ENCODE measurements at regions not wholly inside any gene's neighbourhood (a gene's known extent, or its start where the extent isn't known, plus 50 kb on each side); places are given as distances from the start of the nearest gene placed in this dataset.

DNA sequence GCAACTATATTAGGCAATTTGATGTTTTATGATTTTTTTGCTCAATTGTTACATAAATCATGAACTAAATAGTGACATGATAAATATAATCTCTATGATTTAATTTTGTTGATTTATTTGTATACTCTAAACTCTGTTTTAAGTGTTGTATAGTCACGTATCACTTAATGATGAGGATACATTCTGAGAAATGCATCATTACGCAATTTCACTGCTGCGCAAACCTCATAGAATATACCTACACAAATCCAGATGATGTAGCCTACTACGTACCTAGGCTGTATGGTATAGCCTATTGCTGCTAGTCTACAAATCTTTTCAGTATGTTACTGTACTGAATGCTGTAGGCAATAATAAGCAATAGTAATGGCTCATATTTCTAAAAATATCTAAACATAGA, 1029.8 kb downstream of the SI start:
- Histone ChIP-seq H3K79me2 (ENCODE audit: insufficient read depth, low read length) (no peaks in the 10 kb centered on the region), H3K9ac (ENCODE audit: extremely low read depth, insufficient read length, low read length) (no peak overlapping the region), H3K14ac (ENCODE audit: insufficient read depth, low read length) (no peak overlapping the region), H3K56ac (ENCODE audit: insufficient read length, low read depth, low read length) (no peak overlapping the region), H3K79me1 (ENCODE audit: insufficient read depth, low read depth, low read length, poor library complexity, severe bottlenecking) (no peaks in the 10 kb centered on the region), H4K20me1 (ENCODE audit: control insufficient read depth, insufficient read depth, insufficient read length) (no peaks in the 10 kb centered on the region), H3K23me2 (ENCODE audit: insufficient read length, low read depth, low read length, poor library complexity, severe bottlenecking) (no peaks in the 10 kb centered on the region), H2BK20ac (ENCODE audit: low read depth, low read length, poor library complexity, severe bottlenecking) (no peak overlapping the region), H2BK12ac (ENCODE audit: insufficient read length, low read depth, low read length) (no peak overlapping the region), H3K4me2 (ENCODE audit: insufficient read depth, insufficient read length, low read length) (no peak overlapping the region), H2BK5ac (ENCODE audit: insufficient read length, low read length) (no peak overlapping the region), H3K9me3 (ENCODE audit: control insufficient read depth, low read depth, low read length) (no peaks in the 10 kb centered on the region), H2AK5ac (ENCODE audit: insufficient read length, low read length) (no peak overlapping the region), H4K8ac (replicated peaks; ENCODE audit: insufficient read length, low read depth, low read length) (no peak overlapping the region), H3K4me1 (ENCODE audit: insufficient read depth, low read length) (no peaks in the 10 kb centered on the region), H2BK120ac (ENCODE audit: low read depth, low read length, poor library complexity, severe bottlenecking) (no peak overlapping the region), H2AFZ (ENCODE audit: low read length) (no peak overlapping the region), H3K27ac (ENCODE audit: insufficient read length, low read depth, low read length) (no peak overlapping the region), H3K18ac (ENCODE audit: insufficient read length, low read depth, low read length) (no peak overlapping the region), H3T11ph (ENCODE audit: low read length) (no peak overlapping the region), H3K23ac (ENCODE audit: insufficient read length, low read depth, low read length) (no peak overlapping the region), H2BK15ac (ENCODE audit: low read depth, low read length) (no peak overlapping the region), H4K5ac (ENCODE audit: insufficient read length, low read depth, low read length) (no peak overlapping the region), H3K27me3 (ENCODE audit: insufficient read depth, low read length) (no peaks in the 10 kb centered on the region), H4K91ac (ENCODE audit: insufficient read length, low read depth, low read length) (no peak overlapping the region), H3K4ac (ENCODE audit: low read depth, low read length) (no peak overlapping the region)
- H3K27ac Mint-ChIP-seq = no peak overlapping the region
- H3K9me3 Mint-ChIP-seq = no peaks in the 10 kb centered on the region
- TF ChIP-seq, protein P1, sequence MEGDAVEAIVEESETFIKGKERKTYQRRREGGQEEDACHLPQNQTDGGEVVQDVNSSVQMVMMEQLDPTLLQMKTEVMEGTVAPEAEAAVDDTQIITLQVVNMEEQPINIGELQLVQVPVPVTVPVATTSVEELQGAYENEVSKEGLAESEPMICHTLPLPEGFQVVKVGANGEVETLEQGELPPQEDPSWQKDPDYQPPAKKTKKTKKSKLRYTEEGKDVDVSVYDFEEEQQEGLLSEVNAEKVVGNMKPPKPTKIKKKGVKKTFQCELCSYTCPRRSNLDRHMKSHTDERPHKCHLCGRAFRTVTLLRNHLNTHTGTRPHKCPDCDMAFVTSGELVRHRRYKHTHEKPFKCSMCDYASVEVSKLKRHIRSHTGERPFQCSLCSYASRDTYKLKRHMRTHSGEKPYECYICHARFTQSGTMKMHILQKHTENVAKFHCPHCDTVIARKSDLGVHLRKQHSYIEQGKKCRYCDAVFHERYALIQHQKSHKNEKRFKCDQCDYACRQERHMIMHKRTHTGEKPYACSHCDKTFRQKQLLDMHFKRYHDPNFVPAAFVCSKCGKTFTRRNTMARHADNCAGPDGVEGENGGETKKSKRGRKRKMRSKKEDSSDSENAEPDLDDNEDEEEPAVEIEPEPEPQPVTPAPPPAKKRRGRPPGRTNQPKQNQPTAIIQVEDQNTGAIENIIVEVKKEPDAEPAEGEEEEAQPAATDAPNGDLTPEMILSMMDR (conservative IDR thresholded peaks at IDR 0.05) = no peak
- no peaks in the 10 kb centered on the region for H3K4me1 Mint-ChIP-seq
- H3K4me3 Mint-ChIP-seq = no peak overlapping the region
- H3K27me3 Mint-ChIP-seq (ENCODE audit: low read depth) = no peaks in the 10 kb centered on the region
- WGBS (ENCODE audit: extremely low coverage, insufficient read length, low lambda C conversion rate) = no CpG with 5 or more reads among the region's 4 CpGs
- no peak for DNase-seq
- no peaks in the 10 kb centered on the region for H3K36me3 Mint-ChIP-seq (ENCODE audit: insufficient read depth in 1 of 3, low read depth in 3 of 3)
